Activated CD8-positive, alpha-beta memory T cell treated with anti-CD3 and anti-CD28 coated beads, Interleukin-2, amount 50 U/mL, for 1 hour (primary cell): ENCODE measurements at regions not wholly inside any gene's neighbourhood (a gene's known extent, or its start where the extent isn't known, plus 50 kb on each side); places are given as distances from the start of the nearest gene placed in this dataset.

ENCODE experiments used
- DNase-seq: peaks from one replicate; pipeline ENCODE4 v3.0.0-alpha.2; 2020; ENCODE audit errors: extremely low read depth

GRCh38 chr7:155138204-155138603 is 68.1 kb downstream of the HTR5A start:
- DNase-seq = no peak

GRCh38 chr7:155141562-155141961 is 71.4 kb downstream of the HTR5A start:
- no peak for DNase-seq

- DNase-seq = no peak
These were observed 73.3 kb downstream of the HTR5A start for GRCh38 chr7:155143381-155143780.

GRCh38 chr7:155144371-155144770 is 74.2 kb downstream of the HTR5A start:
- no peak for DNase-seq

- DNase-seq = no peak
These were observed 75.5 kb downstream of the HTR5A start for GRCh38 chr7:155145477-155146255.

- no peak for DNase-seq
These were observed 77.0 kb downstream of the HTR5A start for GRCh38 chr7:155147172-155147571.

- no peak for DNase-seq
These were observed 77.5 kb downstream of the HTR5A start for GRCh38 chr7:155147624-155148023.

- no peak for DNase-seq
These were observed 83.6 kb downstream of the HTR5A start for GRCh38 chr7:155153676-155154075.

GRCh38 chr7:155154586-155154985 is 84.5 kb downstream of the HTR5A start:
- DNase-seq = no peak

GRCh38 chr7:155161690-155162089 is 91.6 kb downstream of the HTR5A start:
- no peak for DNase-seq

GRCh38 chr7:155162422-155162821 is 92.3 kb downstream of the HTR5A start:
- no peak for DNase-seq

- no peak for DNase-seq
These were observed 93.6 kb downstream of the HTR5A start for GRCh38 chr7:155163696-155164095.

GRCh38 chr7:155164316-155164715 is 94.2 kb downstream of the HTR5A start:
- no peak for DNase-seq

GRCh38 chr7:155166108-155166507 is 96.0 kb downstream of the HTR5A start:
- no peak for DNase-seq

- DNase-seq = no peak
These were observed 96.7 kb downstream of the HTR5A start for GRCh38 chr7:155166673-155167370.

- no peak for DNase-seq
These were observed 97.7 kb downstream of the HTR5A start for GRCh38 chr7:155167706-155168365.

- no peak for DNase-seq
These were observed 98.7 kb downstream of the HTR5A start for GRCh38 chr7:155168597-155169480.

- DNase-seq = no peak
These were observed 99.5 kb downstream of the HTR5A start for GRCh38 chr7:155169498-155170065.

- DNase-seq = no peak
These were observed 100.2 kb downstream of the HTR5A start for GRCh38 chr7:155170331-155170730.

GRCh38 chr7:155172141-155172540 is 102.0 kb downstream of the HTR5A start:
- DNase-seq = no peak

- no peak for DNase-seq
These were observed 103.8 kb downstream of the HTR5A start for GRCh38 chr7:155173905-155174304.
